NB4 (cell line): ENCODE measurements at regions not wholly inside any gene's neighbourhood (a gene's known extent, or its start where the extent isn't known, plus 50 kb on each side); places are given as distances from the start of the nearest gene placed in this dataset.

ENCODE experiments used
- TF ChIP-seq, protein P1 (sequence below): IDR thresholded peaks from one replicate; pipeline ENCODE4 v1.5.1; 2012; ENCODE audit warnings: low read depth, low read length
- TF ChIP-seq, protein P2 (sequence below): IDR thresholded peaks from 2 replicates; pipeline ENCODE4 v1.6.1; 2011; ENCODE audit warnings: low read depth, low read length

GRCh38 chr5:142527664-142528295 lies 158.1 kb downstream of the FGF1 start:
- TF ChIP-seq, protein P1, sequence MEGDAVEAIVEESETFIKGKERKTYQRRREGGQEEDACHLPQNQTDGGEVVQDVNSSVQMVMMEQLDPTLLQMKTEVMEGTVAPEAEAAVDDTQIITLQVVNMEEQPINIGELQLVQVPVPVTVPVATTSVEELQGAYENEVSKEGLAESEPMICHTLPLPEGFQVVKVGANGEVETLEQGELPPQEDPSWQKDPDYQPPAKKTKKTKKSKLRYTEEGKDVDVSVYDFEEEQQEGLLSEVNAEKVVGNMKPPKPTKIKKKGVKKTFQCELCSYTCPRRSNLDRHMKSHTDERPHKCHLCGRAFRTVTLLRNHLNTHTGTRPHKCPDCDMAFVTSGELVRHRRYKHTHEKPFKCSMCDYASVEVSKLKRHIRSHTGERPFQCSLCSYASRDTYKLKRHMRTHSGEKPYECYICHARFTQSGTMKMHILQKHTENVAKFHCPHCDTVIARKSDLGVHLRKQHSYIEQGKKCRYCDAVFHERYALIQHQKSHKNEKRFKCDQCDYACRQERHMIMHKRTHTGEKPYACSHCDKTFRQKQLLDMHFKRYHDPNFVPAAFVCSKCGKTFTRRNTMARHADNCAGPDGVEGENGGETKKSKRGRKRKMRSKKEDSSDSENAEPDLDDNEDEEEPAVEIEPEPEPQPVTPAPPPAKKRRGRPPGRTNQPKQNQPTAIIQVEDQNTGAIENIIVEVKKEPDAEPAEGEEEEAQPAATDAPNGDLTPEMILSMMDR, result no peak
- TF ChIP-seq, protein P2, sequence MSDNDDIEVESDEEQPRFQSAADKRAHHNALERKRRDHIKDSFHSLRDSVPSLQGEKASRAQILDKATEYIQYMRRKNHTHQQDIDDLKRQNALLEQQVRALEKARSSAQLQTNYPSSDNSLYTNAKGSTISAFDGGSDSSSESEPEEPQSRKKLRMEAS, result no peak
